A673 (cell line): ENCODE measurements at regions not wholly inside any gene's neighbourhood (a gene's known extent, or its start where the extent isn't known, plus 50 kb on each side); places are given as distances from the start of the nearest gene placed in this dataset.

Experiments used
- BruUV-seq: library from RNA; stranded (reverse); fragments of 400-500 nt; replicated peaks from 2 replicates; lab custom pipeline; 2021; lab: Mats Ljungman, UMichigan
- CTCF ChIA-PET: fragments of 300-600 bp; sonication (Branson Sonifier 250); formaldehyde crosslinking; loops from one replicate; lab custom pipeline; 2022; ENCODE audit warnings: antibody characterized with exemption; lab: Charles Lee
- POLR2A ChIA-PET: fragments of 300-600 bp; sonication (Branson Sonifier 250); formaldehyde crosslinking; loops from one replicate; lab custom pipeline; 2022; ENCODE audit warnings: antibody characterized with exemption; ENCODE audit not compliant: low non-redundant PET; lab: Charles Lee
- DNase-seq: peaks from one replicate; pipeline ENCODE4 v3.0.0-alpha.2; 2015; ENCODE audit warnings: low spot score
- H3K27ac ChIP-seq: fragments of 200-600 bp; sonication (generic); 2 replicates; pipeline ENCODE4 v1.5.1; 2016; ENCODE audit warnings: mixed run types, low read depth, mild to moderate bottlenecking, mixed read lengths, antibody characterized with exemption, low read length; ENCODE audit not compliant: poor library complexity, severe bottlenecking
- H3K27me3 ChIP-seq: fragments of 200-600 bp; sonication (generic); replicated peaks from 2 replicates; pipeline ENCODE4 v1.6.1; 2017; ENCODE audit warnings: mixed run types, low read depth, mild to moderate bottlenecking, mixed read lengths, antibody characterized with exemption, low read length; ENCODE audit not compliant: insufficient read depth, poor library complexity
- H3K36me3 ChIP-seq: fragments of 200-600 bp; sonication (generic); 2 replicates; pipeline ENCODE4 v1.6.1; 2016; ENCODE audit warnings: mixed run types, mild to moderate bottlenecking, mixed read lengths, antibody characterized with exemption, low read length; ENCODE audit not compliant: insufficient read depth, poor library complexity, severe bottlenecking
- H3K4me1 ChIP-seq: fragments of 200-600 bp; sonication (generic); 2 replicates; pipeline ENCODE4 v1.6.1; 2017; ENCODE audit warnings: mixed run types, mild to moderate bottlenecking, mixed read lengths, antibody characterized with exemption, low read length; ENCODE audit not compliant: insufficient read depth, poor library complexity, severe bottlenecking
- H3K4me3 ChIP-seq: fragments of 200-600 bp; sonication (generic); 2 replicates; pipeline ENCODE4 v1.5.1; 2016; ENCODE audit warnings: low read depth, mixed run types, mild to moderate bottlenecking, mixed read lengths, low read length; ENCODE audit not compliant: poor library complexity, severe bottlenecking
- H3K9me3 ChIP-seq: fragments of 200-600 bp; sonication (generic); 2 replicates; pipeline ENCODE4 v1.6.1; 2016; ENCODE audit warnings: mixed run types, low read depth, mild to moderate bottlenecking, mixed read lengths, antibody characterized with exemption, low read length; ENCODE audit not compliant: poor library complexity, severe bottlenecking
- CTCF ChIP-seq: fragments of 300-800, 200-600 bp; sonication (generic); conservative IDR thresholded peaks from 2 replicates; pipeline ENCODE4 v1.5.1; 2017; ENCODE audit warnings: low read depth, mild to moderate bottlenecking, antibody characterized with exemption, low read length, moderate library complexity, mixed read lengths
- EZH2 ChIP-seq: fragments of 200-600 bp; sonication (generic); IDR thresholded peaks from 2 replicates; pipeline ENCODE4 v1.6.1; 2017; ENCODE audit warnings: borderline replicate concordance, low read depth, mild to moderate bottlenecking, mixed read lengths, antibody characterized with exemption, low read length; ENCODE audit not compliant: poor library complexity, severe bottlenecking
- intact Hi-C: fragments of 100-400 bp; cut with micrococcal nuclease; formaldehyde crosslinking; loops from one replicate; pipeline ENCODE4 v1.10.0; 2022; ENCODE audit not compliant: unreplicated experiment

GRCh38 chr6:137798846-137799245 lies 68.2 kb upstream of the TNFAIP3 start:
- CTCF ChIA-PET = interaction anchor here (0.9 to 1.2 kb wide), 2 partner anchors 68 to 75 kb away, joined by 3 to 7 read pairs; partner anchors contain the start of gene TNFAIP3
- no peaks in the 10 kb centered on the region for H3K9me3 ChIP-seq
- intact Hi-C loops = no loop called here

GRCh38 chr6:137799950-137800568 lies 67.0 kb upstream of the TNFAIP3 start:
- DNase-seq = peak; percentile 65
- ChIA-PET CTCF (interaction anchor here (0.7 to 1.3 kb wide), 4 partner anchors 12 to 145 kb away, joined by 3 to 7 read pairs (median 4); partner anchors contain the start of gene TNFAIP3), POLR2A (no interaction called here)
- no peaks in the 10 kb centered on the region for H3K9me3 ChIP-seq
- peaks cover 4% of the 10 kb centered on the region for H3K27me3 ChIP-seq
- no TSS peak for BruUV-seq
- H3K27ac ChIP-seq = no peak overlapping the region
- no peaks in the 10 kb centered on the region for H3K36me3 ChIP-seq
- no peak overlapping the region for H3K4me3 ChIP-seq
- TF ChIP-seq CTCF = peak; percentile 69
- no peak for TF ChIP-seq EZH2
- no peaks in the 10 kb centered on the region for H3K4me1 ChIP-seq
- intact Hi-C loops = no loop called here

More at GRCh38 chr6:137798846-137799245, 68.2 kb upstream of the TNFAIP3 start:
- POLR2A ChIA-PET = no interaction called here
- no peaks in the 10 kb centered on the region for H3K4me1 ChIP-seq
- TF ChIP-seq CTCF (no peak), EZH2 (no peak)
- H3K27me3 ChIP-seq = peaks cover 5% of the 10 kb centered on the region
- no TSS peak for BruUV-seq
- H3K27ac ChIP-seq = no peak overlapping the region
- no peaks in the 10 kb centered on the region for H3K36me3 ChIP-seq
- DNase-seq = no peak
- H3K4me3 ChIP-seq = no peak overlapping the region

- H3K36me3 ChIP-seq = no peaks in the 10 kb centered on the region
- no peak overlapping the region for H3K27ac ChIP-seq
- CTCF ChIA-PET = no interaction called here
- H3K27me3 ChIP-seq = no peaks in the 10 kb centered on the region
- H3K4me1 ChIP-seq = no peaks in the 10 kb centered on the region
- intact Hi-C loops = no loop called here
- BruUV-seq = no TSS peak
- POLR2A ChIA-PET = no interaction called here
- DNase-seq = no peak
- no peak overlapping the region for H3K4me3 ChIP-seq
- TF ChIP-seq CTCF = no peak
- no peak for TF ChIP-seq EZH2
- no peaks in the 10 kb centered on the region for H3K9me3 ChIP-seq
Observed at GRCh38 chr6:137800762-137801161, 66.3 kb upstream of the TNFAIP3 start.
